Epithelial cell of esophagus (primary cell): ENCODE measurements at regions not wholly inside any gene's neighbourhood (a gene's known extent, or its start where the extent isn't known, plus 50 kb on each side); places are given as distances from the start of the nearest gene placed in this dataset.
"Not testable (repeated sequence)": the region's sequence is repeated elsewhere in the genome, so short reads cannot be mapped to it uniquely, and the experiment has no call there.

ENCODE experiments used
- DNase-seq: peaks from one replicate; pipeline ENCODE4 v3.0.0; 2010; ENCODE audit warnings: low read depth
- H3K4me3 ChIP-seq: 2 replicates; pipeline ENCODE4 v1.5.1; 2011; ENCODE audit warnings: mild to moderate bottlenecking, low read length, control low read depth
- TF ChIP-seq, protein P1 (sequence below): IDR thresholded peaks from 2 replicates; pipeline ENCODE4 v1.5.1; 2011; ENCODE audit warnings: low read depth, mild to moderate bottlenecking, low read length, control low read depth, inconsistent platforms; ENCODE audit not compliant: insufficient read depth; ENCODE audit errors: missing control alignments

DNA sequence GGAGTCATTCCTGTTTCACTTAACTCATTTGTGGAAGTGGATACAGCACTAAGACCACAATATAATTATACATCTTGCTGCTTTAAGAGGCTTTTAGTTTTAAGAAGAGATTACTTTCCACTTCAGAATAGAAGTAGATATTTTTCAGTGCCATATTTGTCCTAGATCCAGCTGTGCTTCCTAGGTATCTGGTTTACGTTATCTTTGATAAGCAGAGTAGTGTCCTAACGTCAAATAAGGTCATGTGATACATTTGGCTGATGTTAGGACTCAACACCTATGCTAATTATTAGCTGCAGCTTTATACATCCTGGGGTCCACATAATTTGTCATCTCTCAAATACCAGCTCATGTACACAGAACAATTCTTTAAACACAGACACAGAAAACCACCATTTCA is 196.2 kb upstream of the SMIM30 start:
- TF ChIP-seq, protein P1, sequence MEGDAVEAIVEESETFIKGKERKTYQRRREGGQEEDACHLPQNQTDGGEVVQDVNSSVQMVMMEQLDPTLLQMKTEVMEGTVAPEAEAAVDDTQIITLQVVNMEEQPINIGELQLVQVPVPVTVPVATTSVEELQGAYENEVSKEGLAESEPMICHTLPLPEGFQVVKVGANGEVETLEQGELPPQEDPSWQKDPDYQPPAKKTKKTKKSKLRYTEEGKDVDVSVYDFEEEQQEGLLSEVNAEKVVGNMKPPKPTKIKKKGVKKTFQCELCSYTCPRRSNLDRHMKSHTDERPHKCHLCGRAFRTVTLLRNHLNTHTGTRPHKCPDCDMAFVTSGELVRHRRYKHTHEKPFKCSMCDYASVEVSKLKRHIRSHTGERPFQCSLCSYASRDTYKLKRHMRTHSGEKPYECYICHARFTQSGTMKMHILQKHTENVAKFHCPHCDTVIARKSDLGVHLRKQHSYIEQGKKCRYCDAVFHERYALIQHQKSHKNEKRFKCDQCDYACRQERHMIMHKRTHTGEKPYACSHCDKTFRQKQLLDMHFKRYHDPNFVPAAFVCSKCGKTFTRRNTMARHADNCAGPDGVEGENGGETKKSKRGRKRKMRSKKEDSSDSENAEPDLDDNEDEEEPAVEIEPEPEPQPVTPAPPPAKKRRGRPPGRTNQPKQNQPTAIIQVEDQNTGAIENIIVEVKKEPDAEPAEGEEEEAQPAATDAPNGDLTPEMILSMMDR: no peak
- no peak overlapping the region for H3K4me3 ChIP-seq
- no peak for DNase-seq

DNA sequence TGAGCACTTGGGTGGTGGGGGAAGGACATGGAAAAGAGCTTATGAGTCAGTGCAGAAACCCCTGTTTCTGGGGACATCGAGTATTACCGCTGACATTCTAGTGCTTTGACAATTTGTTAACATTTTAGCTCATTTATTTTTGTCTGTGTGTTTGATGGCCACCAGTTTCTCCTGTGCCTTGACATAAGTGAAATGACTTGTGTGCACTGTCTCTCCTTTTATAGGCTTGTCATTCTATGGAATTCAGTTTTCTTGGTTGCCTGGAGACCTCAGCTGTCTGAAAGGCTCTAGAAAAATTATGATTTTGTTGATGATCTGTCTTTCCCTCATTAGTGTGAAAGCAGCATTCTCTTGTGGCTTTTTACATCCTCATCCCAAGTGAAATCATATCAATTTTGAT is 190.0 kb upstream of the SMIM30 start:
- no peak for DNase-seq
- TF ChIP-seq, protein P1: no peak
- H3K4me3 ChIP-seq: no peak overlapping the region

DNA sequence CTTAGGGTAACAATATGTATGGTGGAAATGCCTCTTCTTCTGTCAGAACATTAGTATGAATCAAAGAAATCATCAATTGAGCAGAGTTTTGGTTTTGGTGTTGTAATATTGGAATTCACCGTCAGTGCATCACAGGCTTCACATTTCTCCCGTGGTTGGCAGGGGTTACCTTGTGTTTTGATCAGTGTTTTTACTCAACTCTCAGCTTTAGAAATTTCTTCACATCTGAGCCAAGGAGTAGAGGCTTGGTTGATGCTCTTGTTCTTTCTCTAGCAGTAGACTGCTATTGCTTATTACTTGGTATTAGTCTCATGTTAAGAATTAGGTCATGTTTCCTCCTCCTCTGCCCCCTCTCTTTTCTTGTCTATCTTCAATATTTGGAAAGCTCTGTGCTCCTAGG is 188.8 kb upstream of the SMIM30 start:
- no peak overlapping the region for H3K4me3 ChIP-seq
- TF ChIP-seq, protein P1: no peak
- peak; percentile 11 for DNase-seq

DNA sequence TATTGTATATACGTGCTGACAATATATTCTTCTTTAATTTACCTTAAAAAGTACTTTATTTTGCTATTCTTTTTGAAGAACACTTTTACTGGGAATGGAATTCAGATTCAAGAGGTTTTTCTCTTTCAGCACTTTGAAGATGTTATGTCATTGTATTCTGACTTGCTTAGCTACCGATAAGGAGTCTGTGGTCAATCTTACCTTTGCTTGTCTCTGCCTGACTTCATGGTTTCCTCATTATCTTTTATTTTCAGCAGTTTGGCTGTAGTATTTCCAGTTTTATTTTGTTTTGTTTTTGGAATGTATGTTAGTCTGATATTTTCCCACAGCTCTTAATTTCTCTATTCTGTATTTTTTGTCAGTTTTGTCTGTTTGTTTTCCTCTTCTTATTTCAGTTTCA is 187.9 kb upstream of the SMIM30 start:
- H3K4me3 ChIP-seq: no peak overlapping the region
- TF ChIP-seq, protein P1: no peak
- no peak for DNase-seq

DNA sequence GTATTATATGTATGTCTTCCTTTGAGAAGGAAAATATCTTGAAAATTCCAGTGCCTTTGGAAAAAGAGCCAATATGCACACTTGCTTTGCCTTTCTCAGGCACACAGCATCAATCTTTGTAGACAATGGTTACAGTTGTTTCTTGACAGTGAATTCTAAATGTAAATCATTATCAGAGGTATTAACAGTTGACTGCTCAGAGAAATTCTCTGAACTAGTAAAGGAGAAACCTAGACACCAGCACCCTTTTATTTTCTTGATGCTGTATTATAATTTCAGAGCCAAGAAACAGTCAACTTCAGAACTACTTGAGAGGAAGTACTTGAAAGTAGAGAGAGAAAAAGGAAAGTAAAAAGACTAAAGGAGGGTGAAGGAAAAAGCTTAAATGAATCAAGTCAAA is 185.8 kb upstream of the SMIM30 start:
- TF ChIP-seq, protein P1: no peak

DNA sequence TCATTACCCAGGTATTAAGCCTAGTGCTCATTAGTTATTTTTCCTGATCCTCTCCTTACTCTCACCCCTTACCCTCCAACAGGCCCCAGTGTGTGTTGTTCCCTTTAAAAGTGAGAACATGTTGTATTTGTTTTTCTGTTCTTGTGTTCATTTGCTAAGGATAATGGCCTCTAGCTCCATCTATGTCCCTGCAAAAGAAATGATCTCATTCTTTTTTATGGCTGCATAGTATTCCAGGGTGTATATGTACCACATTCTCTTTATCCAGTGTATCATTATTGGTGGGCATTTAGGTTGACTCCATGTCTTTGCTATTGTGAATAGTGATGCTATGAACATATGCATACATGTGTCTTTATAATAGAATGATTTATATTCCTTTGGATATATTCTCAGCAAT is 185.0 kb upstream of the SMIM30 start:
- not testable (repeated sequence) for H3K4me3 ChIP-seq, DNase-seq

More for the DNA sequence above, 185.8 kb upstream of the SMIM30 start:
- no peak overlapping the region for H3K4me3 ChIP-seq
- no peak for DNase-seq

DNA sequence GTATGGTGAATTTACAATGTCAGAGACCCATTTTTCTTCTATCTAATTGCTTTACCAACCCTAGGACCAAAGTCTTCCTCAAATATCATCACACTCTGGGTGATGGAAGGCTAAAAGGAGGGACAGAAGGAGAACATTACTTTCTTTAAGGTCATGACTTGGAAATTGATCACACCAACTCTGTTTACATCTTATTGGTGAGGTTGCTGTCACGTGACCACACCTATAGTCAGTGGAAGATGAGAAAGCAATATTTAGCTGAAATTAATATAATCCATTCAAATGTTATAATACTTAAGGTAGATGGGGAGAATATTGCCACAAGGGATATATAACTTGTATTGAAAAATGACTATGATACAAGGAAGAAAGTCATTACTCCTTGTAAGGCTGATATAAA is 183.6 kb upstream of the SMIM30 start:
- TF ChIP-seq, protein P1: no peak
- DNase-seq: no peak
- no peak overlapping the region for H3K4me3 ChIP-seq

DNA sequence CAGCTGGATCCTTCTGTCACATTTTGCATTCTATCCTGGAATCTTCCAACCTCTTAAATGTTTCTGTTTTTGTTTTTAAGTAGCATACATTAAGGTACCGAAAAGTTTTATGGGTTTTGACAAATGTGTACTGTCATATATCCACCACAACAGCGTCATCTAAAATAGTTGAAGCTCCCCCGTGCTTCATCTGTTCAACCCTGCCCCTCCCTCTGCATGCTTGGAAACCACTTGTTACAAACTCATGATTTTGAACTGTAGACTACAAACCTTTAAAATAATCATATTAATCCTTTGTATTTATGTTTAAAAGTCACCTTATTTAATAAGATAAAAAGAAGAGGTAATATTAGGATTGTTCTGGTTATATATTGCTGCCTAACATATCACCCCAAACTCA is 182.8 kb upstream of the SMIM30 start:
- TF ChIP-seq, protein P1: no peak
- no peak for DNase-seq
- no peak overlapping the region for H3K4me3 ChIP-seq
